GM23338 (cell line): ENCODE measurements at regions not wholly inside any gene's neighbourhood (a gene's known extent, or its start where the extent isn't known, plus 50 kb on each side); places are given as distances from the start of the nearest gene placed in this dataset.

Source experiments
- ATAC-seq: fragments of 200-7000 bp; cut with Tn5 transposase; 3 replicates; pipeline ENCODE4 v1.9.1; 2020
- DNase-seq: peaks from one replicate; pipeline ENCODE4 v3.0.0-alpha.2; 2015; ENCODE audit warnings: low spot score
- H2AFZ ChIP-seq: fragments of 200-600 bp; sonication (generic); 2 replicates; pipeline ENCODE4 v1.8.0; 2016; ENCODE audit warnings: antibody characterized with exemption, mild to moderate bottlenecking, moderate library complexity
- H3F3A ChIP-seq: fragments of 200-600 bp; sonication (generic); replicated peaks from 2 replicates; pipeline ENCODE4 v1.8.0; 2017; ENCODE audit warnings: antibody characterized with exemption, mixed run types, low read depth
- H3K27ac ChIP-seq: fragments of 200-600 bp; sonication (generic); 2 replicates; pipeline ENCODE4 v1.6.1; 2016; ENCODE audit warnings: low read depth
- H3K27me3 ChIP-seq: fragments of 200-600 bp; sonication (generic); 2 replicates; pipeline ENCODE4 v1.8.0; 2016; ENCODE audit warnings: mild to moderate bottlenecking, mixed run types, moderate library complexity; ENCODE audit not compliant: insufficient read depth
- H3K36me3 ChIP-seq: fragments of 200-600 bp; sonication (generic); 2 replicates; pipeline ENCODE4 v1.8.0; 2016; ENCODE audit warnings: mild to moderate bottlenecking; ENCODE audit not compliant: insufficient read depth
- H3K4me1 ChIP-seq: fragments of 200-600 bp; sonication (generic); 2 replicates; pipeline ENCODE4 v1.8.0; 2016; ENCODE audit warnings: mild to moderate bottlenecking, moderate library complexity; ENCODE audit not compliant: insufficient read depth
- H3K4me2 ChIP-seq: fragments of 200-600 bp; sonication (generic); 2 replicates; pipeline ENCODE4 v1.7.1; 2017; ENCODE audit warnings: mixed run types
- H3K4me3 ChIP-seq: fragments of 200-600 bp; sonication (generic); 2 replicates; pipeline ENCODE4 v1.6.1; 2016; ENCODE audit warnings: mixed run types
- H3K79me2 ChIP-seq: fragments of 200-600 bp; sonication (generic); replicated peaks from 2 replicates; pipeline ENCODE4 v1.8.0; 2017; ENCODE audit warnings: mild to moderate bottlenecking; ENCODE audit not compliant: insufficient read depth
- H3K9me2 ChIP-seq: fragments of 200-600 bp; sonication (generic); 2 replicates; pipeline ENCODE4 v1.8.0; 2017; ENCODE audit not compliant: insufficient read depth
- H4K20me1 ChIP-seq: fragments of 200-600 bp; sonication (generic); replicated peaks from 2 replicates; pipeline ENCODE4 v1.8.0; 2017; ENCODE audit warnings: mild to moderate bottlenecking; ENCODE audit not compliant: insufficient read depth
- H3K27ac Mint-ChIP-seq: 2 replicates; pipeline ENCODE4 v1.8.0; 2020; ENCODE audit warnings: inconsistent platforms, mild to moderate bottlenecking, moderate library complexity, mixed read lengths
- H3K27me3 Mint-ChIP-seq: 3 replicates; pipeline ENCODE4 v1.8.0; 2022; ENCODE audit warnings: low read depth, mild to moderate bottlenecking, moderate library complexity, mixed read lengths, inconsistent platforms; ENCODE audit not compliant: insufficient read depth, poor library complexity
- H3K36me3 Mint-ChIP-seq: 3 replicates; pipeline ENCODE4 v1.8.0; 2021; ENCODE audit warnings: low read depth, mild to moderate bottlenecking, inconsistent platforms, moderate library complexity, mixed read lengths
- H3K4me1 Mint-ChIP-seq: 3 replicates; pipeline ENCODE4 v1.8.0; 2020; ENCODE audit warnings: mild to moderate bottlenecking, inconsistent platforms, mixed read lengths
- H3K4me3 Mint-ChIP-seq: 3 replicates; pipeline ENCODE4 v1.8.0; 2021; ENCODE audit warnings: moderate library complexity, mild to moderate bottlenecking, inconsistent platforms, mixed read lengths
- H3K9me3 Mint-ChIP-seq: 3 replicates; pipeline ENCODE4 v1.8.0; 2020; ENCODE audit warnings: moderate library complexity, mild to moderate bottlenecking, inconsistent platforms, mixed read lengths
- CREB1 ChIP-seq: fragments of 250-450 bp; sonication (Bioruptor Pico); IDR thresholded peaks from 2 replicates; pipeline ENCODE4 v1.5.0; 2020; ENCODE audit warnings: low read depth, mild to moderate bottlenecking, moderate library complexity
- EZH2 ChIP-seq: fragments of 200-600 bp; sonication (generic); IDR thresholded peaks from one replicate; pipeline ENCODE4 v1.8.0; 2017; ENCODE audit warnings: antibody characterized with exemption, mild to moderate bottlenecking, low read depth; ENCODE audit not compliant: unreplicated experiment
- EZH2phosphoT487 ChIP-seq: fragments of 200-600 bp; sonication (generic); IDR thresholded peaks from one replicate; pipeline ENCODE4 v1.8.1; 2018; ENCODE audit warnings: antibody characterized with exemption; ENCODE audit not compliant: unreplicated experiment
- JUNB ChIP-seq: IDR thresholded peaks from one replicate; pipeline ENCODE4 v1.6.1; 2016; ENCODE audit warnings: antibody characterized with exemption; ENCODE audit not compliant: unreplicated experiment
- NANOG ChIP-seq: IDR thresholded peaks from 2 replicates; pipeline ENCODE4 v1.6.1; 2016; ENCODE audit warnings: antibody characterized with exemption, borderline replicate concordance
- POLR2AphosphoS5 ChIP-seq: IDR thresholded peaks from 2 replicates; pipeline ENCODE4 v1.6.1; 2016; ENCODE audit warnings: antibody characterized with exemption, low read depth
- STAT1 ChIP-seq: IDR thresholded peaks from one replicate; pipeline ENCODE4 v1.6.1; 2016; ENCODE audit warnings: antibody characterized with exemption; ENCODE audit not compliant: unreplicated experiment
- ZNF114 ChIP-seq: fragments of 250-450 bp; sonication (Bioruptor Pico); IDR thresholded peaks from 2 replicates; pipeline ENCODE4 v1.5.0; 2020; ENCODE audit warnings: mild to moderate bottlenecking, moderate library complexity
- ZNF331 ChIP-seq: fragments of 250-450 bp; sonication (Bioruptor Pico); IDR thresholded peaks from 2 replicates; pipeline ENCODE4 v1.5.0; 2020; ENCODE audit warnings: low read depth, mild to moderate bottlenecking, moderate library complexity
- TF ChIP-seq, protein P1 (sequence below): fragments of 250-450 bp; sonication (Bioruptor Pico); IDR thresholded peaks from 2 replicates; pipeline ENCODE4 v1.5.0; 2020; ENCODE audit warnings: mild to moderate bottlenecking, moderate library complexity
- TF ChIP-seq, protein P2 (sequence below), 2 experiments: fragments of 200-600 bp in 1 of 2; sonication (generic) in 1 of 2; conservative IDR thresholded peaks; 2 replicates each; pipeline versions ENCODE4 v1.5.1 to v1.6.1; 2016 to 2017; ENCODE audit warnings: antibody characterized with exemption in 2 of 2, low read depth in 2 of 2, mild to moderate bottlenecking in 2 of 2, moderate library complexity in 1 of 2
- TF ChIP-seq, protein P3 (sequence below): IDR thresholded peaks from 2 replicates; pipeline ENCODE4 v1.6.1; 2016; ENCODE audit warnings: antibody characterized with exemption
- TF ChIP-seq, protein P4 (sequence below): IDR thresholded peaks from one replicate; pipeline ENCODE4 v1.6.1; 2018; ENCODE audit warnings: antibody characterized with exemption; ENCODE audit not compliant: unreplicated experiment

DNA sequence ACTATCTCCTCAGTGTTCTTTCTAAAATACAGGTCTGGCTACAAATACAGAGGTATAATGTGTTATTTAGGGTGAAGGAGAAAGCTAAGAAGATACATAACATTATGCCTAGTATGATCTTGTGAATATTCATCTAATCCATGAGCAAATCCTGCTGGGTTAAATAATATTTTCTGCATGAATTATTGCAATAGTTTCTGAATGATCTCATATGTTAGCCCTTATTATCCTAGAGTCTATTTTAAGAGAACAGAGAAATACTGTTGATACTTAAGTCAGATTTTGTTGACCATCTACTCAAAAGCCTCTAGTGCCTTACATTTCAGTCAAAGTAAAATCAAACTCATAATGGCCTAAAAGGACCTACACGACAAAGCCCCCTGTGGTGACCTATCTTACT lies 382.3 kb downstream of the FIGN start:
- DNase-seq (no peak), ATAC-seq (no peak)
- Mint-ChIP-seq H3K4me3 (no peak overlapping the region), H3K4me1 (peaks cover 42% of the 10 kb centered on the region), H3K9me3 (no peaks in the 10 kb centered on the region), H3K27ac (no peak overlapping the region), H3K36me3 (no peaks in the 10 kb centered on the region), H3K27me3 (peaks cover 6% of the 10 kb centered on the region)
- Histone ChIP-seq H3K4me3 (no peak overlapping the region), H2AFZ (no peak overlapping the region), H3K9me2 (peaks cover 6% of the 10 kb centered on the region; the same call in 1 of the 2 replicates), H3K4me1 (peaks cover 32% of the 10 kb centered on the region), H3K27ac (no peak overlapping the region), H4K20me1 (no peaks in the 10 kb centered on the region), H3K27me3 (no peaks in the 10 kb centered on the region), H3F3A (no peaks in the 10 kb centered on the region), H3K36me3 (no peaks in the 10 kb centered on the region), H3K4me2 (no peak overlapping the region), H3K79me2 (no peaks in the 10 kb centered on the region)
- TF ChIP-seq, protein P1, sequence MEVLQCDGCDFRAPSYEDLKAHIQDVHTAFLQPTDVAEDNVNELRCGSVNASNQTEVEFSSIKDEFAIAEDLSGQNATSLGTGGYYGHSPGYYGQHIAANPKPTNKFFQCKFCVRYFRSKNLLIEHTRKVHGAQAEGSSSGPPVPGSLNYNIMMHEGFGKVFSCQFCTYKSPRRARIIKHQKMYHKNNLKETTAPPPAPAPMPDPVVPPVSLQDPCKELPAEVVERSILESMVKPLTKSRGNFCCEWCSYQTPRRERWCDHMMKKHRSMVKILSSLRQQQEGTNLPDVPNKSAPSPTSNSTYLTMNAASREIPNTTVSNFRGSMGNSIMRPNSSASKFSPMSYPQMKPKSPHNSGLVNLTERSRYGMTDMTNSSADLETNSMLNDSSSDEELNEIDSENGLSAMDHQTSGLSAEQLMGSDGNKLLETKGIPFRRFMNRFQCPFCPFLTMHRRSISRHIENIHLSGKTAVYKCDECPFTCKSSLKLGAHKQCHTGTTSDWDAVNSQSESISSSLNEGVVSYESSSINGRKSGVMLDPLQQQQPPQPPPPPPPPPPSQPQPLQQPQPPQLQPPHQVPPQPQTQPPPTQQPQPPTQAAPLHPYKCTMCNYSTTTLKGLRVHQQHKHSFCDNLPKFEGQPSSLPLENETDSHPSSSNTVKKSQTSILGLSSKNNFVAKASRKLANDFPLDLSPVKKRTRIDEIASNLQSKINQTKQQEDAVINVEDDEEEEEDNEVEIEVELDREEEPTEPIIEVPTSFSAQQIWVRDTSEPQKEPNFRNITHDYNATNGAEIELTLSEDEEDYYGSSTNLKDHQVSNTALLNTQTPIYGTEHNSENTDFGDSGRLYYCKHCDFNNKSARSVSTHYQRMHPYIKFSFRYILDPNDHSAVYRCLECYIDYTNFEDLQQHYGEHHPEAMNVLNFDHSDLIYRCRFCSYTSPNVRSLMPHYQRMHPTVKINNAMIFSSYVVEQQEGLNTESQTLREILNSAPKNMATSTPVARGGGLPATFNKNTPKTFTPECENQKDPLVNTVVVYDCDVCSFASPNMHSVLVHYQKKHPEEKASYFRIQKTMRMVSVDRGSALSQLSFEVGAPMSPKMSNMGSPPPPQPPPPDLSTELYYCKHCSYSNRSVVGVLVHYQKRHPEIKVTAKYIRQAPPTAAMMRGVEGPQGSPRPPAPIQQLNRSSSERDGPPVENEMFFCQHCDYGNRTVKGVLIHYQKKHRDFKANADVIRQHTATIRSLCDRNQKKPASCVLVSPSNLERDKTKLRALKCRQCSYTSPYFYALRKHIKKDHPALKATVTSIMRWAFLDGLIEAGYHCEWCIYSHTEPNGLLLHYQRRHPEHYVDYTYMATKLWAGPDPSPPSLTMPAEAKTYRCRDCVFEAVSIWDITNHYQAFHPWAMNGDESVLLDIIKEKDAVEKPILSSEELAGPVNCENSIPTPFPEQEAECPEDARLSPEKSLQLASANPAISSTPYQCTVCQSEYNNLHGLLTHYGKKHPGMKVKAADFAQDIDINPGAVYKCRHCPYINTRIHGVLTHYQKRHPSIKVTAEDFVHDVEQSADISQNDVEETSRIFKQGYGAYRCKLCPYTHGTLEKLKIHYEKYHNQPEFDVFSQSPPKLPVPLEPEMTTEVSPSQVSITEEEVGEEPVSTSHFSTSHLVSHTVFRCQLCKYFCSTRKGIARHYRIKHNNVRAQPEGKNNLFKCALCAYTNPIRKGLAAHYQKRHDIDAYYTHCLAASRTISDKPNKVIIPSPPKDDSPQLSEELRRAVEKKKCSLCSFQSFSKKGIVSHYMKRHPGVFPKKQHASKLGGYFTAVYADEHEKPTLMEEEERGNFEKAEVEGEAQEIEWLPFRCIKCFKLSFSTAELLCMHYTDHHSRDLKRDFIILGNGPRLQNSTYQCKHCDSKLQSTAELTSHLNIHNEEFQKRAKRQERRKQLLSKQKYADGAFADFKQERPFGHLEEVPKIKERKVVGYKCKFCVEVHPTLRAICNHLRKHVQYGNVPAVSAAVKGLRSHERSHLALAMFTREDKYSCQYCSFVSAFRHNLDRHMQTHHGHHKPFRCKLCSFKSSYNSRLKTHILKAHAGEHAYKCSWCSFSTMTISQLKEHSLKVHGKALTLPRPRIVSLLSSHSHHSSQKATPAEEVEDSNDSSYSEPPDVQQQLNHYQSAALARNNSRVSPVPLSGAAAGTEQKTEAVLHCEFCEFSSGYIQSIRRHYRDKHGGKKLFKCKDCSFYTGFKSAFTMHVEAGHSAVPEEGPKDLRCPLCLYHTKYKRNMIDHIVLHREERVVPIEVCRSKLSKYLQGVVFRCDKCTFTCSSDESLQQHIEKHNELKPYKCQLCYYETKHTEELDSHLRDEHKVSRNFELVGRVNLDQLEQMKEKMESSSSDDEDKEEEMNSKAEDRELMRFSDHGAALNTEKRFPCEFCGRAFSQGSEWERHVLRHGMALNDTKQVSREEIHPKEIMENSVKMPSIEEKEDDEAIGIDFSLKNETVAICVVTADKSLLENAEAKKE (CRISPR knock-in tag), result no peak
- TF ChIP-seq, protein P2, sequence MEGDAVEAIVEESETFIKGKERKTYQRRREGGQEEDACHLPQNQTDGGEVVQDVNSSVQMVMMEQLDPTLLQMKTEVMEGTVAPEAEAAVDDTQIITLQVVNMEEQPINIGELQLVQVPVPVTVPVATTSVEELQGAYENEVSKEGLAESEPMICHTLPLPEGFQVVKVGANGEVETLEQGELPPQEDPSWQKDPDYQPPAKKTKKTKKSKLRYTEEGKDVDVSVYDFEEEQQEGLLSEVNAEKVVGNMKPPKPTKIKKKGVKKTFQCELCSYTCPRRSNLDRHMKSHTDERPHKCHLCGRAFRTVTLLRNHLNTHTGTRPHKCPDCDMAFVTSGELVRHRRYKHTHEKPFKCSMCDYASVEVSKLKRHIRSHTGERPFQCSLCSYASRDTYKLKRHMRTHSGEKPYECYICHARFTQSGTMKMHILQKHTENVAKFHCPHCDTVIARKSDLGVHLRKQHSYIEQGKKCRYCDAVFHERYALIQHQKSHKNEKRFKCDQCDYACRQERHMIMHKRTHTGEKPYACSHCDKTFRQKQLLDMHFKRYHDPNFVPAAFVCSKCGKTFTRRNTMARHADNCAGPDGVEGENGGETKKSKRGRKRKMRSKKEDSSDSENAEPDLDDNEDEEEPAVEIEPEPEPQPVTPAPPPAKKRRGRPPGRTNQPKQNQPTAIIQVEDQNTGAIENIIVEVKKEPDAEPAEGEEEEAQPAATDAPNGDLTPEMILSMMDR (conservative IDR thresholded peaks at IDR 0.05; ENCODE audit: low read depth in 2 of 2), result no peak
- no peak for TF ChIP-seq CREB1 (CRISPR knock-in tag)
- no peak for TF ChIP-seq NANOG
- TF ChIP-seq EZH2, result no peak
- no peak for TF ChIP-seq JUNB
- no peak for TF ChIP-seq STAT1
- TF ChIP-seq ZNF331, result no peak
- TF ChIP-seq POLR2AphosphoS5, result no peak
- TF ChIP-seq, protein P3, sequence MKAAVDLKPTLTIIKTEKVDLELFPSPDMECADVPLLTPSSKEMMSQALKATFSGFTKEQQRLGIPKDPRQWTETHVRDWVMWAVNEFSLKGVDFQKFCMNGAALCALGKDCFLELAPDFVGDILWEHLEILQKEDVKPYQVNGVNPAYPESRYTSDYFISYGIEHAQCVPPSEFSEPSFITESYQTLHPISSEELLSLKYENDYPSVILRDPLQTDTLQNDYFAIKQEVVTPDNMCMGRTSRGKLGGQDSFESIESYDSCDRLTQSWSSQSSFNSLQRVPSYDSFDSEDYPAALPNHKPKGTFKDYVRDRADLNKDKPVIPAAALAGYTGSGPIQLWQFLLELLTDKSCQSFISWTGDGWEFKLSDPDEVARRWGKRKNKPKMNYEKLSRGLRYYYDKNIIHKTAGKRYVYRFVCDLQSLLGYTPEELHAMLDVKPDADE, result no peak
- no peak for TF ChIP-seq ZNF114 (CRISPR knock-in tag)
- TF ChIP-seq, protein P4, sequence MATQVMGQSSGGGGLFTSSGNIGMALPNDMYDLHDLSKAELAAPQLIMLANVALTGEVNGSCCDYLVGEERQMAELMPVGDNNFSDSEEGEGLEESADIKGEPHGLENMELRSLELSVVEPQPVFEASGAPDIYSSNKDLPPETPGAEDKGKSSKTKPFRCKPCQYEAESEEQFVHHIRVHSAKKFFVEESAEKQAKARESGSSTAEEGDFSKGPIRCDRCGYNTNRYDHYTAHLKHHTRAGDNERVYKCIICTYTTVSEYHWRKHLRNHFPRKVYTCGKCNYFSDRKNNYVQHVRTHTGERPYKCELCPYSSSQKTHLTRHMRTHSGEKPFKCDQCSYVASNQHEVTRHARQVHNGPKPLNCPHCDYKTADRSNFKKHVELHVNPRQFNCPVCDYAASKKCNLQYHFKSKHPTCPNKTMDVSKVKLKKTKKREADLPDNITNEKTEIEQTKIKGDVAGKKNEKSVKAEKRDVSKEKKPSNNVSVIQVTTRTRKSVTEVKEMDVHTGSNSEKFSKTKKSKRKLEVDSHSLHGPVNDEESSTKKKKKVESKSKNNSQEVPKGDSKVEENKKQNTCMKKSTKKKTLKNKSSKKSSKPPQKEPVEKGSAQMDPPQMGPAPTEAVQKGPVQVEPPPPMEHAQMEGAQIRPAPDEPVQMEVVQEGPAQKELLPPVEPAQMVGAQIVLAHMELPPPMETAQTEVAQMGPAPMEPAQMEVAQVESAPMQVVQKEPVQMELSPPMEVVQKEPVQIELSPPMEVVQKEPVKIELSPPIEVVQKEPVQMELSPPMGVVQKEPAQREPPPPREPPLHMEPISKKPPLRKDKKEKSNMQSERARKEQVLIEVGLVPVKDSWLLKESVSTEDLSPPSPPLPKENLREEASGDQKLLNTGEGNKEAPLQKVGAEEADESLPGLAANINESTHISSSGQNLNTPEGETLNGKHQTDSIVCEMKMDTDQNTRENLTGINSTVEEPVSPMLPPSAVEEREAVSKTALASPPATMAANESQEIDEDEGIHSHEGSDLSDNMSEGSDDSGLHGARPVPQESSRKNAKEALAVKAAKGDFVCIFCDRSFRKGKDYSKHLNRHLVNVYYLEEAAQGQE, result no peak
- TF ChIP-seq EZH2phosphoT487, result no peak
